AML-193 (cell line): ENCODE measurements at regions not wholly inside any gene's neighbourhood (a gene's known extent, or its start where the extent isn't known, plus 50 kb on each side); places are given as distances from the start of the nearest gene placed in this dataset.
"Not testable (repeated sequence)": the region's sequence is repeated elsewhere in the genome, so short reads cannot be mapped to it uniquely, and the experiment has no call there.

Source experiments
- DNase-seq, 2 experiments: peaks; one replicate each; lab custom pipeline; 2025; lab: John Stamatoyannopoulos, UW

DNA sequence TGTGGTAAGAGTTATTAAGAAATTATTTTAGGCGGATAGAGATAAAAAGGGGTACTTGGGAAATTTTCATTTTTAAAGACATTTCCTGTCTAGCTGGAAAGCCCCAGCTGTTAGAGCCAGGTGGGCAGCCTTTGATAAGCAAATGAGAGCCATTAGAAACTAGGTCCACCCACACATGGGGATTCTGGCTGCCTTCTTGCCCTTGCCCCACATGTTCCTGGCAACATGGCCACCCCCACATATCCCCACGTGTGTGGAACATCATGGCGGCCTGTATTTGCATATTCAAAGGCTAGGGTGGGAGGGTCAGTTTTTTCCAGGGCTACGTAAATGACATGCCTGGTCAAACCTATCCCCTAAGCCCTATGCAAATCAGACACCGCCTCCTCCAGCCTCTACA is 1382.1 kb downstream of the AACS start:
- no peak for DNase-seq

DNA sequence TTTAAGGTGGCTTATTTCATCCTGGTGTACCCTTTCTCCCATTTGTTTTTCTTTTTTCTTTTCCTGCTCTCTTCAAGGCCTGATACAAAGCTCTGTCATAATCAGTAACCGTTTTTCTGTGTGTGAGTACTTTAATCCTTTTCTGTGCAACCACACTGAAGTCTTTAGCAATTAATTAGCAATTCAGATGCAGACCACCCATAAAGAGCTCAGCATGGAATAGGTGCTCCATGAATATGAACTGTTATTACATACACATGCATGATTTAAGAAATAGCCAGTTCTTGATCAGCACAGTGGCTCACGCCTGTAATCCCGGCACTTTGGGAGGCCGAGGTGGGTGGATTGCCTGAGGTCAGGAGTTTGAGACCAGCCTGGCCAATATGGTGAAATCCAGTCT is 1386.6 kb downstream of the AACS start:
- DNase-seq, result no peak

DNA sequence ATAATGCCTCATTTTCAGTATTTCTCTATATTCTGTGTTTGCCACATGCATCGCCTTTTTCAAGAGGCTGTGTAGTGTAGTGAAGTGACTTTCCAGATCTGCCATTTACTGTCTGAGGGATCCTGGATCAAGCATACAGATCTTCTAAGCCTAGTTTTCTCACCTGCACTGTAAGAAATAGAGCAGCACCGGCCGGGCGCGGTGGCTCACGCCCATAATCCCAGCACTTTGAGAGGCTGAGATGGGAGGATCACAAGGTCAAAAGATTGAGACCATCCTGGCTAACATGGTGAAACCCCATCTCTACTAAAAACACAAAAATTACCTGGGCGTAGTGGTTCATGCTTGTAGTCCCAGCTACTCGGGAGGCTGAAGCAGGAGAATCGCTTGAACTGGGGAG is 1387.5 kb downstream of the AACS start:
- DNase-seq, result not testable (repeated sequence)

DNA sequence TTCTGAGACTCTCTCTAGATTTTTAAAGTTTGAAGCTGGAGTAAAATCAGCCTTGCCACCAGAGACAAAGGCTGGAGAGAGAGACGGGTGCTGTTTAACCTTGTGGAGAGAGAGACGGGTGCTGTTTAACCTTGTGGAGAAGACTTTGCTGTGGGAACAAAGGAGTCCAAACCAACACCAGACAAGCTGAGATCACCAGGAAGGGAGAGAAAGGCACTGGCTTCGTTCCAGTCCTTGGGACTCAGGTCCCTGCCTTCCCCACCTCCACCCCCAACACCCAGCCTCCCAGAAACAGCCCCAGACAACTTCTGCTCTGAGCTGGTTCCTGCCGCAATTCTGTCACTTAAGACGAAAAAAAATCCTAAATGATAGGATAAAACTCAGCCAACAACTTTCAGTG is 1389.3 kb downstream of the AACS start:
- DNase-seq, result no peak

DNA sequence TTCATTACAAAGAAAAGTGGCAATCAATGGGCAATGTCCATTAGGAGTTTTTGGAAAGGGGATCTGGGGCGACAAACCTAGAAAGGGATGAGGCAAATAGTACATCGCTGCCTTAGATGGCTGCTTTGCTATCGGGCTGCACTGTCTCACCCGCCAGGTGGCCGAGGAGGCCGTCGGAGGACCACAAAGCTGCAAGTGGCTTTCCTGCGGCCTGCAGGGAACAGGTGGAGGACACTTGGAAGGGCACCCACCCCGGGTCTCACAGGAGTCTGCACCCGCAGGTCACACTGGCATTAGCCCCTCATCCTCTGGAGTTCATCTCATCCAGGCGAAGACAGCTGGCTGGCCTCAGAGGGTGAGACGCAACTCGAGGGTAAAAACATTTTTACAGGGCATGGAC is 1392.5 kb downstream of the AACS start:
- DNase-seq, result no peak

DNA sequence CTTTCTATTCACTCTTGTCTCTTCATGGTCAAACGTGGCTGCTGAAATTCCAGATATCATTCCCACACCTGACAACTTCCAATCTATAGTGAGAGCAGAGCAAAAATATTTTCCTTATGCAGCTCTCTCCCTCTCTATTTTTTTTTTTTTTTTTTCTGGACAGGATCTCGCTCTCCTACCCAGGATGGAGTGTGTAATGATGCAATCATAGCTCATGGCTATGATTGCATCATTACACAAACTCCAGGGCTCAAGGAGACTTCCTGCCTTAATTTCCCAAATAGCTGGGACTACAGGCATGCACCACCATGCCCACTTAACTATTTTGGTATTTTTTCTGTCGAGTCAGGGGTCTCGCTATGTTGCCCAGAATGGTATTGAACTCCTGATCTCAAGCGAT is 1398.9 kb downstream of the AACS start:
- no peak for DNase-seq

DNA sequence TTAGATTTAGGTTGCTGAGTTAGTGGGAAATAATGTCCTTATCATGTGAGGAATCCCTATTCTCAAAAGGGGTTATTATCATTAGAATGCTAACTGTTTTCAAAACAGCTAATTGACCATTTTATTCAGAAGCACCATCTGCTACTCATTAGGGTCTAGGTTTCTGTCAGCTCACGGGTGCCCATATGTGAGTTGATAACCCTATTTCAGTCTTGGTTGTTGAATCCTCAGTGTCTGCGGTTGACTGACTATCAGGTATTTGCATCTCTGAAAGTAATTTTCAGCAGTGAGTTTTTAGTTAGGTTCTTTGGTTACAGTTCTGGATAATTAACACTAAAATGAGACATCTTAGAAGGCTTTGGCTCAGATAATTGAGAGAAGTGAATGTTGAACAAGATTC is 1404.0 kb downstream of the AACS start:
- no peak for DNase-seq

DNA sequence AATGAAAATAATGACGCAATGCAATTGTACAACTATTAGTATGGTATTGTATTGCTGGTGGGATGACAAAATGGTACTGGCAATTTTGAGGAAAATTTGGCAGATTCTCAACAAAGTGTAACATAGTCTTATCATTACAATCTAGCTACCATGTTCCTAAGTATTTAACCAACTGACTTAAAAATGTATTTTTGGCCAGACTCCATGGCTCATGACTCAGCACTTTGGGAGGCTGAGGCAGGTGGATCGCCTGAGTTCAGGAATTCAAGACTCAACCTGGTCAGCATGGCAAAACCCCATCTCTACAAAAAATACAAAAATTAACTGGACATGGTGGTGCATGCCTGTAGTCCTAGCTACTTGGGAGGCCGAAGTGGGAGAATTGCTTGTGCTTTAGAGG is 1409.5 kb downstream of the AACS start:
- no peak for DNase-seq

DNA sequence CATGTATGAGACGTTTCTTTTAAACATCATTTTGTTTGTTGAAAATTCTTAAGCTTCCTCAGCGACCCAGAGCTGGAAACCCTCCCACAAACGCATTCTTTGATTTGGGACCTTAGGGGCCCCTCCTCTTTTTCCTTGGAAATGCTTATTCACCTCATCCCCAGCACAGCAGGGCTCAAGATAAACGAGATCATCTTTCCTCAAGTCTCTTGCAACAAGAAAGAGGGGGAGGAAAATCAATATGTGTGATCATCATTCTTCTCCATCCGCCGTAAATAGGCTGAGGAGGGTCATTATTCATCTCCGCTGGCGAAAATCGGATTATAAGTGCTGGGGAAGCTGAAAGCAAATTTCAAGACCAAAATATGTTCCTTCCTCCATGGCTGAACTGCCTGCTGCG is 1415.2 kb downstream of the AACS start:
- no peak for DNase-seq

DNA sequence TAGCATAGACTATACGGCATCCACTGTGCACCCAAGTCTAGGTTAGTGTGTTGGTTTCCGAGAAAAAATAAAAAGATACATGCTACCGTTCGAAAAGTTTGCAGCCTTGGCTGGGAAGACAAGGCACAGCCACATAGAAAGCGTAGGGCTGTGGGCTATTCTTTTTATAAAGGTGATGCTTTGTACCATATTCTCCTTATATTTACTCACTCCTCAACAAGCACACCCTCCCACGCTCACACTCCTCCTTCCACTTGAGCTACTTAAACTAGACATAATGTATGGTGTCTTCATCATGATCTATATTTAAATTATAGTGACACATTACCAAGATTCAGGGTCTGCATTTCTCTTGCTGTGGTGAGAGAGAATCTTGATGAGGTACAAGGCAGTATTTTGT is 1416.5 kb downstream of the AACS start:
- DNase-seq, result no peak

DNA sequence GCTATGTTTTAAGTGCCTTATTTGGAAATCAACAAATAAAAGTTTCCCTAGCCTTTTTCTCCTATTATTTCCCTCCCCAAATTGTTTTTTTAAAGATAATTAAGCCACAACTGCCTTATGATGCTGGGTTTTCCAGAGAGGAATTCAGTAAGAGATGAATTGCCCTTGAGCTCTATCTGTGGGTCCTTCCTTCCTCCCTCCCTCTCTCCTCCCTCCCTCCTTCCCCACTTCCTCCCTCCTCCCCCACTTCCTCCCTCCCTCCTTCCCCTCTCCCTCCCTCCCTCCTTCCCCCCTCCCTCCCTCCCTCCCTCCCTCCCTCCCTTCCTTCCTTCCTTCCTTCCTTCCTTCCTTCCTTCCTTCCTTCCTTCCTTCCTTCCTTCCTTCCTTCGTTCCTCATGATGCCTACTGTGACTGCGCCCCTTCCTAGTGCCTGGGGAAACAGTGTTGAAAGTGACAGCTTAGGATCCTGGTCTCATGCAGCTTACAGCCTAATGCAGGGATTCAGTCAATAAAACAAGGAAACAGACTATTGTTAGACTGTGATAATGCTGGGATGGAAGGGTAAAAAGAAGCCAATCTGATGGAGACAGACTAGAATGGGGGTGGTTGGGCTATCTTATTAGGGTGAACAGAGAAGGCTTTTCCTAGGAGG is 1417.1 kb downstream of the AACS start:
- DNase-seq, result no peak

DNA sequence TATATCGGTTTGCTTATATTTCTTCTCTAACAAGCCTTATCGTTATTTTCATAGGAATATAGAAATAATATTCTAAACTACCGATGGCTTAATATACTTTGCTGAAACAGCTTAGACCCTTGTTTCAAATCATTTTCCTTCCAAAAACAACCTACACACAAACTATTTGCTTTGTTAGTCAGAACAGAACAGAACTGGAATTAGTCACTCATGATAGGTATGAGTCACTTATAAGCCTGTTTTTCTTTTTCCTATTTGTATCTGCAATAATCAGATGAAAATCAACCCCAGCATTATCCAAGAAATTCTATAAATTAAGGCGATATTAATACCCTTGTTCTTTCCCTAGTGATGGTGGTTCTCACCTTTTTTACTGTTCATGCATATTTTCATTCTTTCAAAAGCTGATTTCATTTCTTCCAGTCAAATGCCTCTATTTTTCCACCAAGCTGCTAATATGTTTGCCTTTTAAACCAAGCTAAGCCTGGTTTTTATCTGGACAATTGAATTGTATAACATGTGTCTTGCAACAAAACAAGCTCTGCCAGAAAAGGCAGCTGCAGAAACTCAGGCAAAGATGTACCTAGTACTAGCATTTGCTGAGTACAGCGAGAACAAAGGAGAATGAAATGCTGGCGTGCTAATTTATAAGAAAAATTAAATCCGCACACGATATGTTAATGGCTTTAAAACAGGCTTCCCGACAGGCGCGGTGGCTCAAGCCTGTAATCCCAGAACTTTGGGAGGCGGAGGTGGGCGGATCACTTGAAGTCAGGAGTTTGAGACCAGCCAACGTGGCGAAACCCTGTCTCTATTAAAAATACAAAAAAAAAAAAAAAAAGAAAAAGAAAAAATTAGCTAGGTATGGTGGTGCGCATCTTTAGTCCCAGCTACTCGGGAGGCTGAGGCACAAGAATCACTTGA is 1418.2 kb downstream of the AACS start:
- DNase-seq, result no peak

DNA sequence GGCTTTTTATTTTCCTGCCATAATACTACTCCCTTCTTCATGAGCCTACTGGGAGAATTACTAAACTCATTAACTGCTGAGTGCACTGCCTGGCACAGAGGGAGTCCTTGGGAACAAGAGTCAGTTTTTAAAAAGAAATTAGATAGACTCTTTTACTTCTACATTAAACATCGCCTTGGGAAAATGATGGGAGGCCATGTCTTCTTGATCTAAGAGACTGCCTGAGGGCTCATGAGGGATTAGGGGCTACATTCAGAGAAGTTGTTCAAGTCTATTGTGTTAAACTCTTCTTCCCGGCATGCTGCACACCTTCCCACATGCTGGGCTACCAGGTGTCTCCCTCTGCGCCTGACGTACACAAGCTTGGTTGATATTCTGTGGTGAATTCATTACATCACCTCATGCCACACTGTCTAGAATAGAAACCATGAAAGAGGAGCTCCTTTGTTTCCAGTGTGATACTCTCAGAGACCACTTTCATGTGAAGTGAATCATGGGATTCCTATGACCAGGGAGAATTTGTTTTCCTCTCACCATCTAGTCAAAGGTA is 1422.3 kb downstream of the AACS start:
- no peak for DNase-seq

DNA sequence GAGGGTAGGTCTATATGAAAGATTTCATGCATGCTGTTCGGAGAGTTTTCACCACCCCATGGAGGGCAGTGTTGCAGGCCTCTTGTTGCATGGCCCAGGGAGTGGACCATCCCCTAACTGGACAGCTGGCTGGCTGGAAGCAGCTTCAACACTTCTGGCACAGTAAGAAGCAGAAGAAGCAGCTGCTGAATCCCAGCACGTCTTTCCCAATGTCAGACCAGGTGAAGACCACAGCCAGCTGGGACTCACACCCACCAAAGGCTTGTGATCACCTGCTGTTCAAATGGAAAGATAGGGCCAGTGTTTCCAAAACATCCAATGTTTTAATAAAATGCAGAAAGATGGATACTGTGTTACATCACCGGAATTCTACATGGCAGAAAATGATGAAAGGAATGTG is 1423.6 kb downstream of the AACS start:
- DNase-seq, result no peak

DNA sequence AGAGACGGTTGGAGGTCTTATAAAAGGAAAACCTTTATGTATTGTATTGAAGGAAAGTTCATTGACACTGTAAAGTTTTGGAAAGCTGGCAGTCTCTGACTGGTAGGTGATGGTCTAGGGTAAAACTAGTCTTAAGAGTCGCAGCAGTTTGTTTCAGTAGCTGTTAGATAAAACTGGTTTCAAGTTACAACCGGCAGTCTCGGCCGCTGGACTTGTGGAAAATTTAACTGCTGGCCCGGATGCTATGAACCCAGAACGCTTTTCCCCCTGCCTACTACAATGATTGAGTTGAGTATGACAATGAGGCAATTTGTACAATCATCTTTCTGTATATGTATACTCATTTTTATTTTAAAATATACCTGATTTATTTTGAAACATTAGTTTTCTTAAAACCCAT is 1426.9 kb downstream of the AACS start:
- no peak for DNase-seq

DNA sequence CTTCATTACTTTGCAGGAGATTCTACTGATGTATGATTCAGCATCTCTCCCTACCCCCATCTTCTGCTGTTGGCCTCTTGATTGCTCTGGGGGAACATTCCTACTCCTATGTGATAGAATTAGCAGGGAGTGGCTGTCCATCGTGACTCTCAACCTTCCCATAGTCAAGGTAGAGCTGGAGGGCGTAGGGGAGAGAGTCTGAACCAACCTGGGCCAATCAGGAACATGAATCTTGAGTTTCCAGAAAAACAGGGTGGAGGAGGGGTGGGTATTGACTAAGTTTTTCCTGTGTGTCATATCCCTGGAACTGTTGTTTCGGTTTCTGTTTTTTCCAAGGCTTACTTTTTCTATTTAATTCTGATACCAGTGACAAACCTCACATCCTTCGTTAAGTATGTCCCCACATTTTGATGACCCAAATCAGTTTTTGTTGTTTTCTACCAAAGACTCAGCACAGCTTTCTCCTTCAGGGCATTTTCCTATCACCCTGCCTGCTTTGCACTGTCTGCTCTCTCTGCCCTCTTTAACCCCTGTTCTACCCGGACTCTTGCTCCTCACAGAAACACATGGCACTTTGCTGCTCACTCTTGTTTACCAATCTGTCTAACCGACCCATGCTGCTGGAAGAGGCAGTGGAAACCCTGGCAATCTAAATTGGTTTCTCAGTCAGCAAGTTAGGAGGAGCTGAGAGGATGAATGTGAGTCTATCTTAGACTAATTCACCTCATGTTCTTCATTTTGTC is 1428.3 kb downstream of the AACS start:
- no peak for DNase-seq

DNA sequence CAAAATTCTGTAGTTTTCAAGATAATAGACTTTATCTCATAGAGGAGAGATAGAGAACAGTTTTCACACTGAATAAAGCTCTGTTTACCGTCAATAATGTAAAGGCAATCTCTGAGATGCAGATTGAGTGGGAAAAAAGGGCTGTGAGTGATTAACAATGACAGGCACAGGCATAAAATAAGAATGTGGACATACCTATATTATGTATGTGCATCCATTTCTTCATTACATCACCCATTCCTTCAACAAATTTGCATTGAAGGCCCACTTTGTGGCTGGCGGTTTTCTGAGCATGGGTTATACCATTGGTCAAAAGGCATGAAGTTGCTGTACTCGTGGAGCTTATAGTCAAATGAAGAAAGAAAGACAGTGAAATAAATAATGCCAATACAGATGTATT is 1431.0 kb downstream of the AACS start:
- DNase-seq, result no peak

DNA sequence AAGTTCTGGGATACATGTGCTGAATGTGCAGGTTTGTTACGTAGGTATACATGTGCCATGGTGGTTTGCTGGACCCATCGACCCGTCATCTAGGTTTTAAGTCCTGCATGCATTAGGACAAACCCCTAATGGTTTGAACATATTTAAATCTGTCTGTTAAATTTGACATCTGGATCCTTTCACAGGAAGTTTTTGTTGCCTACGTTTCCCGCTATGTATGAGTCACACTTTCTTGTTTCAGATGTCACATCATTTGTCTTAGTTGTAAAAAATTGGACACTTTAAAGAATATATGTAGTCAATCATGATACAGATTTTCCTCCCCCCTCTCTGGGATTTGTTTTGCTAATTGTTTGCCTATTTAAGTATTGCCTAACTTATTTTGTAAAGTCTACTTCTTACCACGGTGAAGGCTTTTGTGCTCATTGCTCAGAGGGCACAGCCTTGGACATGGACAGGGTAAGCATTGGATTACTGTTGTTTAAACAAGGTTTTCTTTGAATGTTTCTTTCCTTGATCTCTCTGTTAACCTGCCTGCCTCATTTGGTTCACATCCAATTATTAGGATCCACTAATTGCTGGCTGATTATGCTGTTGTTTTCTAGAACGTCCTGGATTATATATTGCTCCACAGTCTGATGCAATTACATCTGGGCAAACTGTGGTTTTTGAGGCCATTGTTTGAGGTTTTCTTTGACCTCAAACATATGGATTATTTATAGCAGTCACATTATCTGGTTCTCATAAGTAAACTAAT is 1441.4 kb downstream of the AACS start:
- DNase-seq, result no peak

DNA sequence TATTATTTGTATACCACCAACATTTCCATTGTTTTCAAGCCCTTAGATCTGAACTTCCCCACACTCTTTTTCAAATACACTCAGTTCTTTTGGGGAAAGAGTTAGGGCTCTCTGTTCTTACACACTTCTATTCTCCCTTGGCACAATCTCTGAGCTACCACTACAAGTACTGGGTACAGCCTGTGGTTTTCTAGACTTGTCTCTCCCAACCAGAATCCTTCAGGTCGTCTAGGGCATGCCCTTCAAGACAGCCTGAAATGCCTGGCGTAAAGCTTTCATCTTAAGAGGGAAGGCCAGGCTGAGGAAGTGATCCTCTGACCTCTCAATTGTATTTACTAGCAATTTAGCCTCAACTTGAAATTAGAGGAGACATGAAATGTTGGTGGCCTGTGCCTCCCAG is 1442.0 kb downstream of the AACS start:
- no peak for DNase-seq

DNA sequence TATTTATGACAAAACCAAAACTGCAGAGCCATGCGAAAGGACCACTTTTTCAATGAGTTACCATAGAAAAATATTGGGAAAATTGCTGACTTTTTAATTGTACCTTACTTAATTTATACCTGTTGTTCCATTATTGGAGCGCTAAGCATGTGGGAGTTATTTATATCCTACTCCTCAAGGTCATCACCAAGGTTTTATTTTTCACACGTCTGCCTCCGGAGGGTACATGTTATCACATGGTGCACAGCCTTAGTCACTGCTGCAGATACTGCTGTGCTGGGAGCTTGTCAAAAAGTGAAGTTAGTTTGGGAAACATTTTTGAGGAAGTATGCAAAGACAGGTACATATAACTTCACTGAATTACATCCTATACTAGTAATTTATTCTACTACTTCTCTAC is 1444.3 kb downstream of the AACS start:
- no peak for DNase-seq

DNA sequence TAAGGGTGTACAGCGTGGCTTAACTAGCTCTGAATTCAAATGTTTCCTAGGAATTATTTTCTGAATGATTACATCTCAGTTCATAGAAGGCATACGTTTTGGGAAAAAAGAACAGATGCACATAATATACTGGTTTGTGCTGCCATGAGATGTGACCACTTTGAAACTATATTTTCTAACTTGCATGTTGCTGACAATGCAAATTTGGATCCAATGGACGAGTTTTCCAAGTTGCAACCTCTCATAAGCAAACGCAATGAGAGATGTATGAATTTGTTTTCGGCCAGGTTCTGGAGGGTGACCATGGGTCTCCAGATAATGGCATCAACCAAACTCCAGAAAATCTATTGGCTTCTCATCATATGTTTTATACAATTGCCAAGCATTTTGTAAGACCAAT is 1445.4 kb downstream of the AACS start:
- no peak for DNase-seq
